GM18526 (cell line): ENCODE measurements at regions not wholly inside any gene's neighbourhood (a gene's known extent, or its start where the extent isn't known, plus 50 kb on each side); places are given as distances from the start of the nearest gene placed in this dataset.

Source experiments
- POLR2A ChIP-seq: IDR thresholded peaks from 3 replicates; pipeline ENCODE4 v1.6.1; 2011; ENCODE audit not compliant: insufficient read length; ENCODE audit errors: extremely low read depth

GRCh38 chr20:53797085-53797484 lies 203.4 kb upstream of the ZNF217 start:
- no peak for TF ChIP-seq POLR2A

GRCh38 chr20:53795170-53795569 lies 201.5 kb upstream of the ZNF217 start:
- no peak for TF ChIP-seq POLR2A

- no peak for TF ChIP-seq POLR2A
Measured at GRCh38 chr20:53794529-53795115, 201.0 kb upstream of the ZNF217 start.

- TF ChIP-seq POLR2A, result no peak
Measured at GRCh38 chr20:53793783-53794383, 200.2 kb upstream of the ZNF217 start.

- TF ChIP-seq POLR2A, result no peak
Measured at GRCh38 chr20:53792946-53793536, 199.4 kb upstream of the ZNF217 start.

GRCh38 chr20:53789989-53790675 lies 196.5 kb upstream of the ZNF217 start:
- no peak for TF ChIP-seq POLR2A

GRCh38 chr20:53788253-53789022 lies 194.8 kb upstream of the ZNF217 start:
- TF ChIP-seq POLR2A, result no peak

- no peak for TF ChIP-seq POLR2A
Measured at GRCh38 chr20:53786445-53787267, 193.0 kb upstream of the ZNF217 start.

- no peak for TF ChIP-seq POLR2A
Measured at GRCh38 chr20:53786071-53786444, 192.4 kb upstream of the ZNF217 start.

- TF ChIP-seq POLR2A, result no peak
Measured at GRCh38 chr20:53785320-53785719, 191.7 kb upstream of the ZNF217 start.

GRCh38 chr20:53783768-53784167 lies 190.1 kb upstream of the ZNF217 start:
- no peak for TF ChIP-seq POLR2A

GRCh38 chr20:53782612-53783246 lies 189.1 kb upstream of the ZNF217 start:
- no peak for TF ChIP-seq POLR2A

- no peak for TF ChIP-seq POLR2A
Measured at GRCh38 chr20:53779822-53780221, 186.2 kb upstream of the ZNF217 start.

GRCh38 chr20:53778736-53779135 lies 185.1 kb upstream of the ZNF217 start:
- TF ChIP-seq POLR2A, result no peak
